Iris pigment epithelial cell (primary cell): ENCODE measurements at regions not wholly inside any gene's neighbourhood (a gene's known extent, or its start where the extent isn't known, plus 50 kb on each side); places are given as distances from the start of the nearest gene placed in this dataset.
"Not testable (repeated sequence)": the region's sequence is repeated elsewhere in the genome, so short reads cannot be mapped to it uniquely, and the experiment has no call there.

Experiments
- DNase-seq: peaks from one replicate; pipeline ENCODE4 v3.0.0-alpha.2; 2011; ENCODE audit warnings: low read depth

DNA sequence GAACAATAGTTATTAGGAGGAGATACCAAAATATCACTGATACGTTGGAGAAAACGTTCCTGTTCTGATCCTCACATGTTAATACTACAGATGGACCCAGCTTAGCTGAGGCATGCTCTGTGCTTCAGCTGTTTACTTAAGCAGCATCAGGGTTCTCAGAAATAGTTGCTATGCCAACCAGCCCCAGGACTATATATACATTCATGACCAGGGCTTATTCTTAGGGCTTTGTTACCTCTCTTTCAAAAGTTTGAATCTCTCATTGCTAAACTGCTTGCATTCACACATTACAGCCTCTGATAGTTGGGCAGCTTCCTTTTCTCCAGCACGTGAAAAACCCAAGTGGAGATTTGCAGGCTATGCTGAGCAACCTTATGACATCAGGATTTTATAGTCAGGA, 800.4 kb downstream of the DIAPH3 start:
- DNase-seq = no peak

DNA sequence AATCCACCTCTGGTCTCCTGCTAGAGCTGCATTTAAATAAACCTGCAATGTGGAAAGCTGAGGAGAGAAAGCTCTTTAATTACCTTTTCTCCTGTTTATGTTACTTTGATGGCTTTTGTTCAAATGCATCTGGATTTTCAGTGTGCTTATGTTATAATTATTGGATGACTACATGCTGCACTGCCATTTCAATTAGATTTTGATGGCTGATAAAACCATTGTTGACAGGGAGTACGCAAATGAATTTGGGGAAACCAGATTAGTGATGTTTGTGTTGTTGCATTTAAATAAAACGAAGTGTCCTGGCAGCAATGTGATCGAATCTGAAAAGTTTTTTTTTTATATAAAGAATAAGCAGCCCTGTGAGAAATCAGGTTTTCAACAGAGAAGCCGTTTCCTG, 799.8 kb downstream of the DIAPH3 start:
- DNase-seq = no peak

DNA sequence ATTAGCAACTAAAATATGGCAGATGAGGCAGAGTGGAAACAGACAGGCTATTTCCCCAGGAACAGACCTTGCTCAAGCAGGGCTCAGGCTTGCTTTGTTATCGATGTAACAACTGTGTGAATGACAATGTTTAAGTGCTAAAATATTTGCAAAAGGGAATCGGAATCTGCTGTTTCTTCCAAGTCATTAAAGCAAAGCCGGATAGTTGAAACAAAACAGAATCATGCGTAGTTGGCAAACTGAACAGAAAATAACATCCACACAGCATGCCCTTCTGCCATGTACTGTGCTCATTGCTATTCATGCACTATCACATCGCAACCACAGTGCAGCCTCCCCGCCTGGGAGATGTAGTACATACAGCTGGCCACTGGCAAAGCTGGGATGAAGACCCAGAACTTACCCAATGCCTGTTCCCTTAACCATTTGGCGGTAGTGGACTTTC, 799.1 kb downstream of the DIAPH3 start:
- no peak for DNase-seq

DNA sequence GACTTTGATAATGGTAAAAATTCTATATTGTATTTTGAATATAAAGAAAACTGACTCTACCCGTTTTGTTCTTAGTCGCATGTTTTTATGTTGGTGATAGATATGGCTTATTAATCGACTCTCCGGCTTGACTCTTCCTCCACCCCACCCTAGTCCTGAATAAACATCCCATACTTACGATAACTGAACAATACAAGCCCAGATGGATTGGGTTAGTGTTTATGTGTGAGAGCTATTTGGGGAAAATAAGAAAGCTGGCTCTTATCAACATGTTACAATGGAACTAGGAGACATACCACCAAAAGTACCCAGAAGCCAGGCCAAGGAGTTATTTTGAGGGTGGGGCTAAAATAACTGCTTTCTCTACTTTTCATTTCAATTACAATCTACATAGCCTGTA, 796.3 kb downstream of the DIAPH3 start:
- no peak for DNase-seq

DNA sequence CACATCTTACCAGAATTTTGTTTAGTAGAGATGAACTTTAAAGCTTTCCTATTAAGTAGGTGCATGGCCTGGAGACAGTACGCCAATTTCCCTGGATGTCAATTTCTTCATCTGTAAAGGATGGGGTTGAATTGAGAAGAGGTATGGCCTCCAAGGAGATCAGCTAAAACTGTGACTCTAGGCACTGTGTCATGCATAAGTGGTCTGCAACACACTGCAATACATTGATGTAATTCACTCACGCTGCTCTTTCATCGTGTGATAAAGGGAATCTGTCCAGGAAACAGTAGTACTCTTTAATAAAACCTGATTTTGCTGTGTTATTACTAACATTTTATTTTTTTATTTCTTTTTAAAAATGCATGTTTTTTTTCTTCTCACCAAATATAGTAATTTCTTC, 795.8 kb downstream of the DIAPH3 start:
- DNase-seq = no peak

DNA sequence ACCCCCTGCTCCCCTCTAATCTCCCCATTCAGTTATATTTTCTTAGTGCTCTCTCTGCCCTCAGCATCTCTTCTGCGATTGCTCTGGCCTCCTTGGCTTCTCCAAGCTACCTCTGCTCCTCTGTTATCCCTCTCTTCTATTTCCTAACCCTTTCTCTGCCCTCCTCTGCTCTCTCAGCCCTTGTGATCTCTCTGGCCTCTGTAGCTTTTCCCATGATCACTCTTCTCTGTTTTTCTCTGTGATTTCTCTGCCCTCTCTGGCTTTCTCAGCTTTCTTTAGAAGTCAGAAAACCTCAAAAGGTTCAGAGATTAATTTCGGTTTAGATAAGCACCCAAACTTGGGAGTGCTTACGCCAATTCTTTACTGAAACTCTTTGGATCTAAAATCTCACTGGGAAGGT, 795.0 kb downstream of the DIAPH3 start:
- no peak for DNase-seq

DNA sequence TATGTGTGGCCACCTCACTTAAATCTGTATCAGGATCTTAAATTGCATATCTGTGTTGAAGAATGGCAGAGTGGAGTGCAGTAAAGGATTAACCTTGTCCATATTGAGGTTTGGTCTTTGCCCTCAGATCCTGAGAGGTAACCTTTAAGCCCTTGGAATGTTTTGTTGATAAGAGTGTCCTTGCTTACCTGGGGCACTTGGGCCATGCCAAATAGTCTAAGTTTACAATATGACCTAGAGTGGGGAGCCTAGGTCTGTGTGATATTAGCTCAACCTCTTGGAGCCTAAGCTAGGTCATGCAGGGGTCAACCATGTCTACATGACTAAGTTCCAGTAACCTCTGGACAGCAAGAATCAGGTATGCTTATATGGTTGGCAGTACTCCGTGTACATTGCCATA, 792.5 kb downstream of the DIAPH3 start:
- DNase-seq = no peak

DNA sequence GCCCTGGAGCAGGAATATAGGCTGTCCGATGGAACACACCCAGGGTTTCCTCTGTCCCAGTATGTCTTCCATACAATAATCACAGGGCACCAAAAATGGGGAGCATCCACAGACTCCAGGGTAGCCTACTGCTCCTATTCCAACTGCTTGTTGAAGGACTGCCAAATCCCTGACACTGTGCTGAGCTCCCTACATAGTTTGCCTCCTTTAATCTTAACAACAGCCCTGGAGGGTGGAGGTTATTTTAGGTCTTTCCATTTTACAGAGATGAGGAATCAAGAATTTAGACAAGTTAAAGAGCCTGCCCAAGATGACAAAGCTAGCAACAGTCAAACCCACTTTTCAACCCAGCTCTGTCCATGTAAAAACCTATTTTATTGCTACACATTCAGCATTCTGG, 790.4 kb downstream of the DIAPH3 start:
- no peak for DNase-seq

DNA sequence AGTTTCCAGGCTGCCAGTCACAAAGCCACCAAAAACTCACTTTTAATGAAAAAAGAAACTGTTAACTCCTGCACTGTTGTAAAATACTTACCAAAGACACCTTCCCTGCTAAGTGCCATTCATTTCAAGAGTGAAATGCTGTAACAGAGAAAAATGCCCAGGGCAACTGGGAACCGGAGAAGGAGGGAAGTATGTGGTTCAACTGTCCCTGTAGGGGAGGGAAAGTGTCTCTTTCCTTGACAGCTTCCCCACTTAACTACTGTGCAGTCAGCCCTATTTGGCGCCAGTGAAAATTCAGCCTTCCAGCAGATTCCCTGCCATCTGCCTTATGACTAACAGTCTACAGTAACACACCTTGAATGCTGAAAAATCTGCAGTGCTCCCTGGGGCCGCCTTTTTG, 789.0 kb downstream of the DIAPH3 start:
- DNase-seq = no peak

DNA sequence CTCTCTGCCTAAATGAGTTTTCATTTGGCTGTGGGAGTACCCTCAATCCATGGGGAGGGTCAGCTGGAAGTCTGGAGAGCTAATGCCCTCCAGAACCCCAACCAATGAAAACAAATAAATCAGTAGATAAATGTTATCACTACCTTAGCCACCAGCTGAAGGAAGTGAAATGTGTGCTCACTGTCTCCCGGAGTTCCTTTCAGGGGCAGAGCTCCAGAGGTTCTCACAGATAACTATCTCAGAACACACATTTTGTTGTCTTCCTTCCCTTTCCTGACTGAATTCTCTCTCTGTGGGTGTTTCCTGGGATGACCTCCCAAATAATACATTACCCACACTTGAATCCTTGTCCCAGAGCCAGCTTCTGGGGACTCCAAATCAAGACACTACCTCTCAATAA, 779.6 kb downstream of the DIAPH3 start:
- DNase-seq = no peak

DNA sequence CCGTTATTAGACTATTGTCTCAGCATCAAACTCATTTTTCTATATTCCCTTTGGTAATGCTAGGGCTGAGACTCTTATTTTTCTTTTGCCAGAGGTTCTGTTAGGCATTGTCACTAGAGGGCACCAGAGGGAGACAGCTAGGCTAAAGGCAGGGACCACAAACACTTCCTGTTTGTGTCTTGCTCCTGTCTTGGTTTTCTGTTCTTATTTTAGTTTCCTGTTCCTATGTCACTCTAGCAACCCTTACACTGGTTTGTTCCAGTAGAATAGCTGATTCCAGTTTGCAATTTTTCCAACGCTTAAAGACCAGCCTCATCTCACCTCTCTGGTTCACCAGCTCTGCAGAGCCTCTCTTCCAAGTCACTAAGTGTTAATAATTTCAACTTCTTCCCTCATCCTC, 772.0 kb downstream of the DIAPH3 start:
- DNase-seq = peak; percentile 74

DNA sequence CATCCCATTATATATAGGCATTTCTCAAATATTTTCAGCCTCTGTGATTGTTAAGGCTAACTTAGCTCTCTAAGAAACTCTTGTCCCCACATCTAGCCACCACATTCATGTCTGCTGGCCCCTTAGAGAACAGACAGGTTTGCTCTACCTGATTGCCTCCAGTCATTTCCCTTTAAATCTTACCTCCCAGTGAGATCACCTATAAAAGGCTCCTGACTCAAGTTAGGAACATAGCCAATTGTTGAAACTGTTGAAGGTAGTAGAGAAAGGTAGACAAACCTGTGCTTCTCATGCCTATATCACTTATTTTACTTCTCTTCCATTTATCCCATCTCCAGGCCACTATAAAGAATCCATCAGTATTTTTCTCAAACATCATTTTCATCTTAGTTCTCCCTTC, 771.4 kb downstream of the DIAPH3 start:
- no peak for DNase-seq

DNA sequence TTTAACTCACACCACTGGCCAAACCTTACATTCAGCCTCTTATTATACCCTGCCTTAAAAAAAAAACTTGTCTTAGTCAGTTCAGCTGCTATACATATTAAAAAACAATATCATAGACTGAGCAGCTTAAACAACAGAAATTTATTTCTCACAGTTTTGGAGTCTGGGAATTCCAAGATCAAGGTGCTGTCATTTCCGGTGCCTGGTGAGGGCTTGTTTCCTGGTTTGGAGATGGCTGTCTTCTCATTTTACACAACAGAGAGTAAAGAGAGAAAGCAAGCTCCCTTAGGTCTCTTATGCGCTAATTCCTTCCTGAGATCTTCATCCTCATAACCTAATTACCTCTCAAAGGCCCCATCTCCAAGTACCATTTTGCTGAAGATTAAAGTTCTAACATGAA, 769.2 kb downstream of the DIAPH3 start:
- no peak for DNase-seq

DNA sequence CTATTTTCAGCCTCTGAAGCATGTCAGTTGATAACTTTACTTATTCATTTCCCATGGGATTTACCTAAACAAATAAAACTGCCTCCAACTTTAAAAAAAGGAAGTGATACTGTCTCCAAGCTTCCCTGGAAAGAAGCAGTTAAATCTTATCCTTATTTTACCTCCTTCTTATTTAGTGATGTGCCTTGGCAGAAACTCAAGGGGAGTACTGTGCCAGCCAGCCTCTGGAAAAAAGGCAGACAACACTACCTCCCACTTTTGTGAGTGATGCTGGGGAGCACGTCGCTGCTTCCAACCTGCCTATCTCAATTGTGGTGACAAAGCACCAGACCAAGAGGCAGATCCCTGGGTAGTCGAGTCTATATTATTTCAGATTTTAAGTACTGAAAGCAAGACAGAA, 765.6 kb downstream of the DIAPH3 start:
- no peak for DNase-seq

DNA sequence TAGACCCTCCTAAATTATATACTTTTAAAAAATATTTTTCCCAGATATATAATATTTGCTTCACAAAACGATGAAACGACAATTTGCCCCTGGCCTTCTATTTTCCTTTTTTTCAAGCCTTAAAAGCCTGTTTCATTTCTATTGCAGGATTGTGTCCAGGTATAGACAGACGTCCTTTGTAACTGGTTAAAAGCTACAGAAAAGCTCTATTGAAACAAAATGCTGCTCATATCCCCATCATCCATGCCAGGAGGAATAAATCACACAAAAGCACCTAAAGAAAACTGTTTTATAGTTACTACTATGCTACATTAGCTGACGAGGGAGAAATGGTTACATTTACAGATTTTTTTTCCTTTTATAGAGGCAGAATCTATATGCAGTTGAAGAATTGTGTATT, 765.1 kb downstream of the DIAPH3 start:
- DNase-seq = no peak

DNA sequence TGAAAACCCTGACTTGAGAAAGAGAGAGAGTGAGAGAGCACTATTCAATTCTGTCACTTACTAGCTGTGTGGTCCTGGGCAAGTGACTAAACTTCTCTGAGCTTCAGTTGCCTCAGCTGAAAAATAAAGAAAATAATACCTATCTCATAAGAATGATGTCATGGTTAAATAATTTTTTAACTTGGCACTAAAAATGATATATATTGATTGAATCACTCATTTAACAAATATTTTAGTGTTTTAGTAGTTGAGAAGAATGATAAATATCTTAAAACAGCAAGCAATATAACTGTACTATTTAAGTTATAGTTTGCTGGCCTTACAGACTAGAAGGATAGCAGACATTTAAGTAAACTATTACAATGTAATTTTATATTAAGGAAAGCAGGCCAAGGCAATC, 764.2 kb downstream of the DIAPH3 start:
- no peak for DNase-seq

DNA sequence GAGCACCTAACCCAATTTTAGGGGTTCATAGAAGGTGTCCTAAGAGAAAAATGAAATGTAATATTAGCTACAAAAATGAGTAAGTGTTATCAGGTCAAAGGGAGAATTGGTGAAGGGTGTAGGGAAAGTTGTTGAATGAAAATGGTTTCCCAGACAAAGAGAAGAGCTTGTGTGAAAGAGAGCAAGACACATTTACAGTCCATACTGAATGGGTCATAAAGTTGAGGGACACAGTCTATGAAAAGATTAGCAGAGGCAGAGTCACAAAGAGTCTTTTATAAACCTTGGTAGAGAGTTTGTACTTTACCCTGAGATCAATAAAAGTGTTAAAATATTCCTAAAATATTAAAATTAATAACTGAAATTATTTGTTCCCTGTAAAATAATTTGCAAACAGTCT, 759.4 kb downstream of the DIAPH3 start:
- no peak for DNase-seq

DNA sequence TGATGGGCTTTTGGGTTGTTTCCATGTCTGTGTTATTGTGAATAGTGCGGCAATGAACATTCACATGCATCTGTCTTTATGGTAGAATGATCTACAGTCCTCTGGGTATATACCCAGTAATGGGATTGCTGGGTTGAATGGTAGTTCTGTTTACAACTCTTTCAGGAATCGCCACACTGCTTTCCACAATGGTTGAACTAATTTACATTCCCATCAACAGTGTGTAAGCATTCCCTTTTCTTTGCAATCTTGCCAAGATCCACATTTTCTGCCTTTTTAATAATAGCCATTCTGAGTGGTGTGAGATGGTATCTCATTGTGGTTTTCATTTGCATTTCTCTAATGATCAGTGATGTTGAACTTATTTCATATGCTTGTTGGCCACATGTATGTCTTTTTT, 756.5 kb downstream of the DIAPH3 start:
- not testable (repeated sequence) for DNase-seq

DNA sequence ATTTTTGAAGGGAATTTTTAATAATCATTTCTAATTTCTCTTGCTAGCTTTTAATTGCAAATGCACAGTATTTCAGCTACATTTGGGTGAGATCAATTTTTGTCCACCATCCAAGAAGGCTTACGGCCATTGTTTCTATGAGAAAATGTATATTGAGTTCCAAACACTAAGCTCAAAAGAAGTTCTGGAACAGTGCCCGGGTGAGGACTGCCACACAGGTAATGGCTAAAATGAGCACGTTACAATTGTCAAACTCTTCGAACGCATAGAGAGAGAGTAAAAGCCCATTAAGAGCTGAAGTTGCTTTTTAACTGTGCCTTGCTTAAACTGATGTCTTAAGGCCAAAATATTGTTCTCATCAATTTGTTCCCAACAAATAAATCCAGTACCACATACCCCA, 755.0 kb downstream of the DIAPH3 start:
- no peak for DNase-seq

DNA sequence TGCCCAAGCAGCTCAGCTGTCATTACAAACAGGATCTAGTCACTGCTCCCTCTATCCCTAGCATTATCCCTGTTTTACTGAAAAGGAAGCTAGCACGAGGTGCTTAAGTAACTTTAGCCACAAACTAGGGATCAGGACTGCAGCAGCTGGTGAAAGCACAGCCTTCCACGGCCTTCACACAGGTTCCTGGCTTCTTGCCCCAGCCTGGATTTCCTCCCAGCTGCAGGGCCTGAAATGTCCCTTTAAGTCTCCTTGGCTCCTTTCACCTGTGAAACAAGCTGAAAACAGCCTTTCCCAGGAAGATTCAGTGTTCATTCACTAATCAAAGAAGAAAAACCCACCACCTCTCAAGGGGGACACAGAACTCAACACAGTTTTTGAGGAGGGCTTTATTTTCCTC, 754.5 kb downstream of the DIAPH3 start:
- peak; percentile 73 for DNase-seq

DNA sequence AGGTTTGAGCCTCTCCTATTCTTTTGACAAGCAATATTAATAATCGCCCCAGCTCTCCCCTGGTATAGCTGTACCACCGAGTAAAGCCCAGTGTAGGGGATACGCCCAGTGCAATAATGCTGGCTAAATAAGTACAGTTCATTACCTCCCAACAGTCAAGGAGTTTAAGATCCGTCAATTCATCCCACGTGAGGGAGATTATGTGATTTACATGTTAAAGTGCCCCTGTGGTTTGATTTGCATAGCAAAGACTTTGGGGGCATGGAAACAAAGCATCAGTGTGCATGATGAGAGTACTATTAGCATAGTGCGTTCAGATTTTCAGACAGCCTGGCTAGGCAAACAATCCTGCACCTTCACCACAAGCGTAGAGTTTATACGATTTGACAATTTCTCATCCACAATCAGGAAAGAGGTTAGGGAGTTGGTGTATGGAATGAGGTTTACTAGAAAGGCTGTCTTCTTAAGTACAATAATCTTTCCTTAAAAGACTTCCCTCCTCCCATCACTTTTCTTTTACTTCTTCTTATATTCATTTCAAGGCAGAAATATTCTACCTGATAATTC, 754.0 kb downstream of the DIAPH3 start:
- no peak for DNase-seq

DNA sequence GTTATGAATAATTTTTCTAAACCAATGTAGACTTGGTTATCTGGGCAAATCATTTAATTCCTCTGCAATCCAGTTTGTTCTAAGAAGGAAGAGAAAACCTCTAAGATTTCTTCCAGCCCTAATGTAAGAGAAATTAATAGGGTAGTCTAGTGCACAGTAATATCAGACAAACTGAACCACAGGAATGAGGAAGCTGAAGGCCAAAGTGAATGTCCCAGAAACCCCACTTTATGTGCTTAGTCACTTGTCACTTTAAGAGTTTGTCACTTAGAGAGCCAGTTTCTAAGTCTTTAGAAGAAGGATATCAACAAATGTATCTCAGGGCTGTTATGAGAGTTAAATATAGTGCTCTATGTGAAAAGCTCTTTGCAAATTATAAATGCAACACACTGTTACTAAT, 750.6 kb downstream of the DIAPH3 start:
- DNase-seq = peak; percentile 11

DNA sequence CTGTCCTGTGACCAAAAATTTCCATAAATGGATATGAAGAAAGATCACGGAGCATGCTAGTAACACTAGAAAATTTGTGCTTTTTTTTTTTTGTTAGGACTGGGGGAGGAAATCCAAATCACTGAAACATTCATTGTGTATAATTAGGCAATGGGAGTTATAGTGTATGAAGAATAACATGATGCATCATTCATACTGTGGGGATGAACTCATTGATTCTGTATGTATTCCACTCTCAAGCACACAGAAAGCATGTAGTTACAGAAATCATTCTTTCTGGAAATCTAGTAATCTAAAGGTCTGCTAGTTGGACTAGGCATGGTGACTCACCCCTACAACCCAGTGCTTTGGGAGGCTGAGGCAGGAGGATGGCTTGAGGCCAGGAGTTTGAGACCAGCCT, 749.7 kb downstream of the DIAPH3 start:
- peak; percentile 4 for DNase-seq

DNA sequence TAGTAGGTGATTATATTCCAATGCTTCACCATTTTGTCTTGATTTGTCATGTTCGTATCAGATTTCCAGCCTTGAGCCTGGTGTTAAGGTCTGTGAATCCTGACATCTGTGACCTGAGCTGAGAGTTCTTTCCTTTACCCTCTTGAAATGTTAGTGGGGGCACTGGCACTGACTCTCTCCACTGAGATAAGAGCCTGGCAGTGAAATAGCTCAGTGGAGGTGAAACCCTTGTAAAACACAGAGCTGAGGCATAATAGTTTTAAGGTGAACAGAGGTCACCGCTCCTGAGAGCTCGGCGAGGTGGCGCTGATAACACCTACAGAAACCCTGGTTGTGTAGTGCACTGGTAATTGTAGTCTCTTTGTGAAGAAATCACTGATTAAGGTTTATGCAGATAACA, 748.2 kb downstream of the DIAPH3 start:
- no peak for DNase-seq

DNA sequence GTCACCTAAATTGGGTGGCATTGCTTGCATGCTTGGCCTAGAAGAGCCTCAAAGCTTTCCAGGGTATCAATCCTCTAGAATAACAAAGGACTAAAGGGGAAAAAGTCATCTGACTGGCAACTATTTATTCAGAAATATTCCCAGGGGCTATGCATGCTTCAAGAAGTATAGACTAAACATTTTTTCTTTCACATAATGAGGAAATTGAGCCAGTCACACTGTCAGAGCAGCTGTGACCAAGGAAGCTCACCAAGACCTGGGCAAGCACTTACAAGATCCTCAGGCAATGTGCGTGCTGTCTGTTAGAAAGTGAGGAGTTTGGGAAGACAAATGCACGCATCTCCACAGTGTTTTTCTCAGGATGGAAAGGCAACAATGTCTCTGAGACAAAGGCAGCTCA, 747.2 kb downstream of the DIAPH3 start:
- DNase-seq = no peak
